OCI-LY3 (cell line): ENCODE measurements at regions not wholly inside any gene's neighbourhood (a gene's known extent, or its start where the extent isn't known, plus 50 kb on each side); places are given as distances from the start of the nearest gene placed in this dataset.

ENCODE experiments used
- CTCF ChIP-seq: fragments of 200-600, 300-600 bp; sonication (generic); IDR thresholded peaks from 2 replicates; pipeline ENCODE4 v1.5.1; 2014; ENCODE audit warnings: antibody characterized with exemption, low read length, low read depth
- EZH2phosphoT487 ChIP-seq: fragments of 200-600 bp; shearing (Covaris generic); IDR thresholded peaks from 2 replicates; pipeline ENCODE4 v1.6.1; 2018; ENCODE audit warnings: antibody characterized with exemption, mixed run types, low read depth

DNA sequence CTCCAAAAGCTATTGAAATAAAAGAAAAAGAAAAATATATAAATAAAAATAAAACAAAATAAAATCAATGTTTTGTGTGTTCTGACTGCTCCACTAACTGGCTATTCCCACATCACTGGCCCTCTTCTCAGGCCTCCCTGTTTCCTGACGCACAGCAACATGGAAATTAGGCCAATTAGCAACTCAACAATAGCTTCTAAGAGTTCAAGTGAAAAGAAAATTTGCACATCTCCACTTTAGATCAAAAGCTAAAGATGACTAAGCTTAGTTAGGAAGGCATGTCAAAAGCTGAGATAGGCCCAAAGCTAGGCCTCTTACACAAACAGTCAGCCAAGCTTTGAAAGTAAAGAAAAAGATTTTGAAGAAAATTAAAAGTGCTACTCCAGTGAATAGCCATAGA, 200.8 kb downstream of the DUSP6 start:
- TF ChIP-seq CTCF (no peak), EZH2phosphoT487 (no peak)
